Astrocyte (in vitro differentiated cells and primary cell): ENCODE measurements at regions not wholly inside any gene's neighbourhood (a gene's known extent, or its start where the extent isn't known, plus 50 kb on each side); places are given as distances from the start of the nearest gene placed in this dataset.

Source experiments
- DNase-seq: peaks from one replicate; pipeline ENCODE4 v3.0.0-alpha.2; 2010; ENCODE audit warnings: low read depth
- FAIRE-seq: peaks from 2 replicates; lab custom pipeline; 2011; peaks lifted over from hg19 to GRCh38; lab: Jason Lieb, UNC
- H2AFZ ChIP-seq: 2 replicates; pipeline ENCODE4 v1.6.0; 2012; ENCODE audit warnings: low read depth, low read length, inconsistent platforms
- H3K27ac ChIP-seq: 2 replicates; pipeline ENCODE4 v1.5.1; 2011; ENCODE audit warnings: low read depth, low read length, inconsistent platforms
- H3K27me3 ChIP-seq: 2 replicates; pipeline ENCODE4 v1.6.0; 2011; ENCODE audit warnings: low read length, inconsistent platforms; ENCODE audit not compliant: insufficient read depth
- H3K36me3 ChIP-seq: 2 replicates; pipeline ENCODE4 v1.5.1; 2011; ENCODE audit warnings: low read length, inconsistent platforms; ENCODE audit not compliant: insufficient read depth
- H3K4me1 ChIP-seq: 2 replicates; pipeline ENCODE4 v1.5.1; 2011; ENCODE audit warnings: low read length, inconsistent platforms; ENCODE audit not compliant: insufficient read depth
- H3K4me2 ChIP-seq: 2 replicates; pipeline ENCODE4 v1.6.0; 2012; ENCODE audit warnings: low read length, inconsistent platforms
- H3K4me3 ChIP-seq: 2 replicates; pipeline ENCODE4 v1.5.1; 2011; ENCODE audit warnings: low read depth, mild to moderate bottlenecking, low read length, inconsistent platforms; ENCODE audit not compliant: insufficient read depth
- H3K79me2 ChIP-seq: 2 replicates; pipeline ENCODE4 v1.6.0; 2012; ENCODE audit warnings: mild to moderate bottlenecking, low read length, inconsistent platforms; ENCODE audit not compliant: insufficient read depth
- H3K9ac ChIP-seq: 2 replicates; pipeline ENCODE4 v1.6.0; 2012; ENCODE audit warnings: mild to moderate bottlenecking, low read length, inconsistent platforms
- H3K9me3 ChIP-seq: 2 replicates; pipeline ENCODE4 v1.5.1; 2012; ENCODE audit warnings: low read depth, mild to moderate bottlenecking, low read length, inconsistent platforms; ENCODE audit not compliant: insufficient read depth
- H4K20me1 ChIP-seq: 2 replicates; pipeline ENCODE4 v1.6.0; 2012; ENCODE audit warnings: low read length, inconsistent platforms; ENCODE audit not compliant: insufficient read depth
- H3K27ac Mint-ChIP-seq: one replicate; pipeline ENCODE4 v1.8.0; 2021; ENCODE audit warnings: mild to moderate bottlenecking, mixed read lengths; ENCODE audit not compliant: unreplicated experiment
- H3K27me3 Mint-ChIP-seq: one replicate; pipeline ENCODE4 v1.8.0; 2021; ENCODE audit warnings: low read depth, mixed read lengths; ENCODE audit not compliant: unreplicated experiment
- H3K36me3 Mint-ChIP-seq: one replicate; pipeline ENCODE4 v1.8.0; 2021; ENCODE audit warnings: low read depth, mixed read lengths; ENCODE audit not compliant: unreplicated experiment
- H3K4me1 Mint-ChIP-seq: one replicate; pipeline ENCODE4 v1.8.0; 2021; ENCODE audit warnings: low read depth, mixed read lengths; ENCODE audit not compliant: unreplicated experiment
- H3K4me3 Mint-ChIP-seq: one replicate; pipeline ENCODE4 v1.8.0; 2021; ENCODE audit warnings: mild to moderate bottlenecking, moderate library complexity, mixed read lengths; ENCODE audit not compliant: unreplicated experiment
- H3K9me3 Mint-ChIP-seq: one replicate; pipeline ENCODE4 v1.8.0; 2021; ENCODE audit warnings: mild to moderate bottlenecking, mixed read lengths; ENCODE audit not compliant: unreplicated experiment
- CTCF ChIP-seq: IDR thresholded peaks from 2 replicates; pipeline ENCODE4 v1.5.1; 2011; ENCODE audit warnings: low read depth, mild to moderate bottlenecking, inconsistent platforms, low read length, moderate library complexity; ENCODE audit not compliant: insufficient read depth
- EZH2 ChIP-seq: IDR thresholded peaks from 2 replicates; pipeline ENCODE4 v1.6.1; 2012; ENCODE audit warnings: mild to moderate bottlenecking, low read length, inconsistent platforms; ENCODE audit not compliant: insufficient read depth

DNA sequence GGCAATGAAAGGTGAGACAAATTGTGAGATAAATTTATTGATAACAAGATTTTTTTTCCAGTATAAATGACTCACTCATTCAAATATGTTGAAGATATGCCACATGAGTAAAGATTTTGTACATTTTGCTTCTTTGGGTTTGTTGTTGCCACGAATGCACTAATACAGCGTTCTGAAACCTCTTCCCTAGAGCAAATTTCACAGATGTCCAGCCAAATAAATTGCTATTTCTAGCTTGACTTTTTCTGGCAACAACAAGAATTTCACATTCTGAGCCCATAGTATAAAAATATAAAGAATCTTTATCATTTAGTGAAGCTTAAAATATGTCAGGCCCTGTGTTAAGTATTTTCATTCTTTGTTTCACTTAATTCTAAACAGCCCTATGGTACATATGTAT is 114.5 kb upstream of the COL24A1 start:
- Histone ChIP-seq H3K79me2 (no peaks in the 10 kb centered on the region), H3K27me3 (no peaks in the 10 kb centered on the region), H2AFZ (no peak overlapping the region), H3K4me3 (no peak overlapping the region), H3K4me2 (no peak overlapping the region), H4K20me1 (no peaks in the 10 kb centered on the region), H3K9me3 (no peaks in the 10 kb centered on the region), H3K36me3 (no peaks in the 10 kb centered on the region), H3K9ac (no peak overlapping the region), H3K4me1 (no peaks in the 10 kb centered on the region), H3K27ac (no peak overlapping the region)
- Mint-ChIP-seq H3K27ac (no peak overlapping the region), H3K27me3 (no peaks in the 10 kb centered on the region), H3K4me1 (no peaks in the 10 kb centered on the region), H3K9me3 (no peaks in the 10 kb centered on the region), H3K36me3 (no peaks in the 10 kb centered on the region), H3K4me3 (no peak overlapping the region)
- no peak for TF ChIP-seq CTCF
- TF ChIP-seq EZH2 = no peak
- FAIRE-seq (no peak), DNase-seq (no peak)

- no peaks in the 10 kb centered on the region for H3K79me2 ChIP-seq
- no peaks in the 10 kb centered on the region for H3K36me3 Mint-ChIP-seq
- no peaks in the 10 kb centered on the region for H3K4me1 ChIP-seq
- no peak overlapping the region for H3K9ac ChIP-seq
- no peak overlapping the region for H3K4me3 ChIP-seq
- H2AFZ ChIP-seq = no peak overlapping the region
- TF ChIP-seq EZH2 (no peak), CTCF (no peak)
- H3K4me2 ChIP-seq = no peak overlapping the region
- no peaks in the 10 kb centered on the region for H4K20me1 ChIP-seq
- H3K27me3 ChIP-seq = no peaks in the 10 kb centered on the region
- H3K9me3 Mint-ChIP-seq = no peaks in the 10 kb centered on the region
- no peak overlapping the region for H3K27ac Mint-ChIP-seq
- no peaks in the 10 kb centered on the region for H3K9me3 ChIP-seq
- DNase-seq (no peak), FAIRE-seq (no peak)
- H3K27ac ChIP-seq = no peak overlapping the region
- no peak overlapping the region for H3K4me3 Mint-ChIP-seq
- peaks cover 13% of the 10 kb centered on the region for H3K4me1 Mint-ChIP-seq
- no peaks in the 10 kb centered on the region for H3K36me3 ChIP-seq
- H3K27me3 Mint-ChIP-seq = no peaks in the 10 kb centered on the region
Observed at GRCh38 chr1:86263101-86263500, 106.5 kb upstream of the COL24A1 start.

- H3K9ac ChIP-seq = no peak overlapping the region
- H3K36me3 ChIP-seq = no peaks in the 10 kb centered on the region
- no peaks in the 10 kb centered on the region for H3K27me3 ChIP-seq
- DNase-seq = no peak
- H3K4me1 ChIP-seq = no peaks in the 10 kb centered on the region
- Mint-ChIP-seq H3K36me3 (no peaks in the 10 kb centered on the region), H3K4me1 (peaks cover 15% of the 10 kb centered on the region), H3K4me3 (no peak overlapping the region), H3K27ac (no peak overlapping the region), H3K9me3 (no peaks in the 10 kb centered on the region), H3K27me3 (no peaks in the 10 kb centered on the region)
- no peaks in the 10 kb centered on the region for H4K20me1 ChIP-seq
- H3K9me3 ChIP-seq = no peaks in the 10 kb centered on the region
- no peak overlapping the region for H3K4me3 ChIP-seq
- H2AFZ ChIP-seq = no peak overlapping the region
- no peak for FAIRE-seq
- H3K4me2 ChIP-seq = no peak overlapping the region
- H3K79me2 ChIP-seq = no peaks in the 10 kb centered on the region
- no peak for TF ChIP-seq CTCF
- TF ChIP-seq EZH2 = no peak
- no peak overlapping the region for H3K27ac ChIP-seq
Observed at GRCh38 chr1:86260476-86260875, 103.9 kb upstream of the COL24A1 start.
